Stimulated activated CD8-positive, alpha-beta memory T cell treated with anti-CD3 and anti-CD28 coated beads, Interleukin-12 subunit alpha, Interleukin-12 subunit beta, amount 100 ng/mL, for 24 hours (primary cell): ENCODE measurements at regions not wholly inside any gene's neighbourhood (a gene's known extent, or its start where the extent isn't known, plus 50 kb on each side); places are given as distances from the start of the nearest gene placed in this dataset.

Experiments
- DNase-seq: peaks from one replicate; pipeline ENCODE4 v3.0.0-alpha.2; 2020; ENCODE audit errors: extremely low read depth

GRCh38 chr12:69062621-69063237 lies 129.8 kb upstream of the CPM start:
- DNase-seq = no peak

GRCh38 chr12:69064734-69065443 lies 131.9 kb upstream of the CPM start:
- no peak for DNase-seq

DNA sequence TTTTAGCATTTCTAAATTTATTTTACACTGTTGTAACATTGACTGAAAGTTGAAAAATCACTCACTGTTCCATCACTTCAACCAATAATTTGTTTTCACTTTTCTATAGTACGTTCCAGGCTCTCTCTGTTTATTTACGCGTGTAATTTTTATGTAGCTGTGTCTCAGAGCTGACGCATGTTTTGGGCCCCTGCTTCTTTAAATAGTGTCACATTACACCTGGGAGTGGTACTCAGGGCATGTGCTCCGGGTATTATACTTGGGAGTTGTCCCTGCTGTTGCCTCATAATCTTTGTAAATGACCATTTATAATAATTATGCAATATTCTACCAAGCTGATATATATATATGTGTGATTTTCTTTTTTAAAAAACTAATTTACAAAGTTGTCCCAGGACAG lies 132.8 kb upstream of the CPM start:
- DNase-seq = no peak

DNA sequence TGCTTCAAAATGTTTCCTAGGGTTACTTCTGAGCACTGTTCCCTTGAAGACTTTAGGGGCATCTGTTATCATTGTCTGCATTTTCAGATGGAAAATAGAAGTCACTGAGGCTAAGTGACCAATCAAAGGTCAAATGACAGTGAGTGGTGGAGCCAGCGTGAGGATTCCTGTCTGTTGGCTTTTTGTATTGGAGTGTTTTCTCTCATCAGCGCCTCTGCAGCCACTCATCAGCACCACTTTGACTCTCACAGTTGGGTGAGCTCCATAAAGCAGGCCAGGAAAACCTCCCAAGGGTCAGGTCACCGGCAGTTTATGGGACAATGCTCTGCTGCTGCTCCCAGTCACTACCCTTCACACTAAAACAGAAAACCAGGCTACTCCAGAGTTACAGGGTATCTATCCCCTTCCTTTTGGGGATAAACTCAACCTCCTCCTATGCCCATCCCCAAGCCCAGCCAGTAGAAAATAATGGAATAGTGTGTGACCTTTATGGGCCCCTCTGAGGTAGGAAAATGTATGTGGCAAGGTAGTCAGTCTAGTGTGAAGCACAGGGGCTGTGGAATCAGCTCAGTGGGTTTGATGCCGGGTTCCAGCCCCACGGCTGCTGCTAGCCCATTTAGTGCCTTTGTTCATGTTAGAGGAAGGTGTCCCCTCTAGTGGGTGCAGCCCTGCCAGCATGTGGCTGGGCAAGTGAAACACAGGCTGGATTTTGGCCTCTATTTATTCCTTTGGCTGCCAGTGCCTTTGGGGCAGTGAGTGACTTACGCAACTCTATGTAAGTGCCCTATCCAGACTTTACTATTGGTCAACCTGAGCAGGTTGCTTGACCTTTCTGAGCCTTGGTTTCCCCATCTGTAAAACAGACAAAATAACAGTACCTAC lies 133.8 kb upstream of the CPM start:
- DNase-seq = no peak

DNA sequence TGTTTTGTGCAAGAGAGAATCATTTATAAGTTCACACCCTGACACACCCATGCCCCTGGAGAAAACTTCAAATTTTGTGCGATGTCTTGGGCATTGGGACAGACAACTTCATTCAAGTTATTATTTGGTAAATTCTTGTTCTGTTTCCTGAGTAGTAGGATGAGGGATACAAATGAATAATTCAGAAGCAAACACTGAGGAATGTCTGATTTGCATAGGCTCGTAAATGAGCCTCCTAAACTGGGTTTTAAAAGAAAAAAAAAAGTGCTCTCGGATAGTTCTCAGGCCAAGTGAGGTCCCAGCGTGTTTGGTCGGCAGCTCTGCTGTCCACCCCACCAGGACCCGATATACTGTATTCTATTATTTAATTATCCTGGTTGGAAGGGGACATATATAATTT lies 134.7 kb upstream of the CPM start:
- DNase-seq = no peak

DNA sequence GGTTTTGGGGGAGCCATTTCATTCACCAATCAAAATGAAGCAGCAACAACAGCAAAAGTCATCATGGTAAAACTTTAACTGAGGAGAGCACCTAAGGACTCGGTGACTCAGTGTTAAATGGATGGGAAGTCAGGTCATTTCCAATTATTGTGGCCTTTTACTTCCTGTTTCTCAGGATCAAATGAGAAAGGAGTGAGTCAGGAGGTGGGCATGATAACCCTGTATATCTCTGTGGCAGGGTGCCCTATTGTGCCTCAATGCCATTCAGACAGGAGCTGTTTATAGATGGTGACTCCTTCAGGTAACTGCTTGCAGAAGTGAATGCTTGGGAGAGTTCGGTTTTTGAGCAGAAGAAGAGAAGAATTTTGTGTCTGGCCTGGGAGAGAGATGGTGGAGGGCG lies 135.5 kb upstream of the CPM start:
- no peak for DNase-seq

- DNase-seq = no peak
Measured at GRCh38 chr12:69069479-69069878, 136.5 kb upstream of the CPM start.

DNA sequence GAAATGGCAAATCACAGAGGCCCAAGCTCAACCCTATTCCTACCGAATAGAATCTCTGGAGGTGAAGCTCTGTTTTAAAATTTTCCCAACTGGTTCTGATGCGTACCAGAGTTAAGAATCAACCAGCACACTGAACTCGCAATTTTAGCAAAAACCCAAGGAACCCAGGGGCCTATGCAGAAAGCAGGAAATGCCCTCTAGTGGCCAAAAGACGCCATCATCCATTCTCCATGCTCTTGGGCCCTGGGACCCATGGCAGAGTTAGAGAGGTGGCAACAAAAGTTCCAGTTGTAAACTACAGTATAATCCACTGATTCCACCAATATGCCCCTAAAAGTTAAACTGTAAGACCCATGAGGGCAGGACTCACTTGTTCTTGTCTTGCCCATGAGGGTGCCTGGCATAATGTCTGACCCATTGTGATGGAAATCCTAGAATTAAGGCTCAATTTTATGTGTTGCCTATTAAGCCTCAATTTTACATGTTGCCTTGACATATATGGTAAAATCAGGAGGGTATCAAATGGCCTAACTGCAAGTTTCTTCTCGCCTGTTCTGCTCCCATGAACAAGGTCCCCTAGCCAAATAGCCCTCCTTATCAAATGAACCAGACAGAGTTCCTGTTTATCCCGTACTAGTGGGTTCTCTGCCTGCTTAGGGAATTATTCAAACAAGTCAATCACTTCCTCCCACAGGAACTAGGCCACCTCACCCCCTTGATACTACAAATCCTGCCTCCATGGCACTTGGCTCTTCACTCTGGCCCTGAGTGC lies 137.5 kb upstream of the CPM start:
- DNase-seq = no peak

DNA sequence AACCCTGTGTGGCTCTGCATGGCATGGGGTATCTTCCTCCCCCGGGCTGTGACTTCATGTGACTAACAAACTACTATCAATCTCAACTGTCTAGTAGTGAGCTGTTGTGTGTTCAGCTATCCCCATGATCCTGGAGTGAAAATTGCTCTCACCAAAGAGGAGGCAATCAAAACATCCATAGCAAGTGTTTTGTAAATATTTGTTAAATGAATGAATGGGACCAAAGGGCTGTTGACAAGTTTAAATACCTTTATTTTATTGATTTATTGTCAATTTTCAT lies 138.1 kb upstream of the CPM start:
- no peak for DNase-seq

DNA sequence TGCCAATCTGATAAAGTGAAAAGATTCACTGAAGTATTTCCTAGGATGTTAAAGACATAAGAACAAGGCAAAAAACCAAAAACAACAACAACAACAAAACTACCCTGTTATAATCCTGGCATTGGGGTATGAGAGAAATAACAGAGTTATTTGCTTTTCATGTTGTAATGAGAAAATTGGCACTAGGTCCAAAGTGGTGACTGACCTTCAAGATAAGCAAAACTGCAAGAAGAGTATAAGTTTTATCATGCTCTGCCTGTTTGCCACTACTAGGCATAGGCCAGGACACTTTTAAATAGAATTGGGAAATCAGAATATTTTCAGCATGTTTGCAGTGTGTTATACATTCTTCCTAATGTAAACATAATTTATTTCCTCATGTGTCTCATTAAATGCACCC lies 140.1 kb upstream of the CPM start:
- DNase-seq = no peak

- no peak for DNase-seq
Measured at GRCh38 chr12:69074556-69075349, 141.8 kb upstream of the CPM start.

GRCh38 chr12:69083689-69084088 lies 150.7 kb upstream of the CPM start:
- DNase-seq = no peak

- DNase-seq = no peak
Measured at GRCh38 chr12:69084816-69085378, 151.9 kb upstream of the CPM start.

DNA sequence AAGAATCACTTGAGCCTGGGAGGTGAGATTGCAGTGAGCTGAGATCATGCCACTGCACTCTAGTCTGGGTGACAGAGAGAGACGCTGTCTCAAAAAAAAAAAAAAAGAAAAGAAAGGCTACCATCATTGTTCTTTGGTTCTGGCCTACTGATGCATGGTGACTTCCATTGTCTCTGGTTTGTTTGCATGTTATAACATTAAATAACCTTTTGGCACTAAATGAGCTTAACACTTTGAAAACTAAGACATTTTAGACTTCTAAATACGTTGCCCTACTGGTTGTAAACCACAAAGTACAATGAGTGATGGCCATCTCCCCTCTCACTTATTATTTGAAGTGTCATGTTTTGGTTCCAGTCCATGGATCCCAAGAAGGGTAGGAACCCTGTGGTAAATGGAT lies 152.9 kb upstream of the CPM start:
- DNase-seq = no peak

GRCh38 chr12:69087986-69088385 lies 151.4 kb upstream of the CPSF6 start:
- DNase-seq = no peak

DNA sequence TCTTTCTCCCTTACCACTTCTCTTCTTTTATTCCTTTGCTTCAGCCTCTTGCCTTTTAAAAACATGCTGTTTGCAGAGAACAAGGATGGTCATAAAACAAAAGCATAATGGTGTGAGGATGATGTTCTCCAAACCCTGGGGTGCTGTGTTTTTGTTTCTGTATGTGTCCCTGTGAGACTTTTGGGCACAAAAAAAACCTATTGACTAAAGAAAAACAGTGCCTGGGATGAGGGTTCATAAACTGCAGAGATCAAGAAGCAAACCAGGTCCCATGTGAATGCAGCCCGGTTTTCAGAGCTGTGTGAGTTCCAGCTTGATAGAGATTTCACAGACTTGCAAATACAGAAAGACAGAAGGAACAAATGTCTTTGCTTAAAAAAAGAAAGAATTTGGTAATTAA lies 148.6 kb upstream of the CPSF6 start:
- DNase-seq = no peak

DNA sequence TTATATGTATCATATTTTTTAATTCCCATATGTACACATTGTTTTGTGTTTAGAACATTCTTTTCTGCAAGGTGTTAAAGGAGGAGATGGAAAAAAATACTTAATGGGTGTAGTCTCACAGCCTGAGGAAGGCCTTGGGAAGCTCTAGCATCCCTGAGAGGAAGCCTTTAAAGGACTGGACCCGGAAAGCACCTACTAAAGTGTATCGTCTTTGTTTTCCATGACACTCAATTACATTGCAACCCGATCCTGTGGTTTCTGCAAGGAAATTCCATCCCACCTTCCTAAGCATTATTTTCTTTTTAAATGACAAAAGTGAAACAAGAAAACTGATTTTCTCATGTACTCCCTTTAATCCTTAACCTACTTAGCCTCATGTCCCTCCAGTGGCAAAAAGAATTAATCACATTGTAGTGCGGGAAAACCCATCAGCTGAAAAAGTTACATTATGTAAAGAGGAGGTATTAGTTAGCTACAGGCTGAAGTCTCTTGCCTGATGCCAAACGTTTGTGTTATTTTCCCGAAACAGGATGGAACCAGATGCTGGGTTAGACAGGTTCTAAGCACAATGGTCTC lies 147.8 kb upstream of the CPSF6 start:
- DNase-seq = no peak

DNA sequence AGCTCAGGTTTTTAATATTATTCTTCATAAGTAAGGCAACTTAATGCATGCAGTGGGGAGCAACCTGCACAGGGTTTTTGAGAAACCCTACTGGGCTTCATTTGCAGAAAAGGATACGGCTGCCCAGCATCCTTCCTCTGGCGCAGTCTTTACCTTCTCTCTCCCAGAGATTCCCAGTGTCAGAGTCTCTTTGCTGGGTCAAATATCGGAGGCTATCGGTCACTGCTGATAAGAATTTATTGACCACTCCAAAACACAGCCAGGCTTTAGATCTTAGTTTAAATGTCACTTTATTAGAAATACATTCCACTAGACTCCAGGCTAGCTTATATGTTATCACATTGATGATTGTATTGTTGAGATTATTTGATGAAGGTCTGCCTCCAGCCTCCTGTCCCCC lies 147.2 kb upstream of the CPSF6 start:
- DNase-seq = no peak

DNA sequence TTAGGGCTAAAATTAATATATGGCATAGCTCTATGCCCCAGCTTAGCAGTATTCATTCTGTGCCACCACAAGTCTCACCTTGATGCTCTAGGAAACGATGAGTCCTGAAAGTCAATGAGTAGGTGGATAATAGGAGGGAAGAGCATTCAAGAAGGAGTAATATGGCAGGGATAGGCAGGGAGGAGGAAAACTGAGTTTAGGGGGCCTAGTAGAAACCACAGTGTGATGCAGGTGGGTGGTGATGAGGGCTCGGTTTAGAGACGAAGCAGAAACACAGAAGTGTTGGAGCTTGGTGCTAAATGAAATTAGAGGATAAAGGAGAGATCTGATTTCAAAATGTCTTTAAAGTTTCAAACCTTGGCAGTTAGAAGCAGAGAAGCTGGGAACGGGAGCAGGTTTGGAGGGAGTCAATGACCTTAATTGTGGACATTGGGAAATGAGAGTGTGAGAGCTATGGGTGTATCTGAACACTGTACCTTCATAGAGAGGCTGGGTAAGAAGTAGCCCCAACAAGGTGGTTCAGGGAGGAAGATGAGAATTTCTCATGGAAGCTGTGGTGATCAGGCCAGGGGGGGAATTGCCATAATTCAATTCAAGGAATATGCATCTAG lies 144.7 kb upstream of the CPSF6 start:
- DNase-seq = no peak

GRCh38 chr12:69095765-69096477 lies 143.4 kb upstream of the CPSF6 start:
- DNase-seq = no peak
